A204.1 (cell line): ENCODE measurements at regions not wholly inside any gene's neighbourhood (a gene's known extent, or its start where the extent isn't known, plus 50 kb on each side); places are given as distances from the start of the nearest gene placed in this dataset.
"Not testable (repeated sequence)": the region's sequence is repeated elsewhere in the genome, so short reads cannot be mapped to it uniquely, and the experiment has no call there.

Experiments used
- FAIRE-seq: peaks from 2 replicates; lab custom pipeline; 2012; peaks lifted over from hg19 to GRCh38; lab: Jason Lieb, UNC

- no peak for FAIRE-seq
These were observed 124.0 kb upstream of the ZCCHC13 start for GRCh38 chrX:74179990-74180389.

- no peak for FAIRE-seq
These were observed 124.5 kb upstream of the ZCCHC13 start for GRCh38 chrX:74179499-74179898.

GRCh38 chrX:74179071-74179470 is 124.9 kb upstream of the ZCCHC13 start:
- no peak for FAIRE-seq

- no peak for FAIRE-seq
These were observed 125.4 kb upstream of the ZCCHC13 start for GRCh38 chrX:74178536-74178935.

- FAIRE-seq = no peak
These were observed 132.5 kb upstream of the ZCCHC13 start for GRCh38 chrX:74171465-74171864.

- no peak for FAIRE-seq
These were observed 141.8 kb upstream of the ZCCHC13 start for GRCh38 chrX:74162199-74162598.

GRCh38 chrX:74160816-74161215 is 143.2 kb upstream of the ZCCHC13 start:
- FAIRE-seq = no peak

GRCh38 chrX:74160358-74160757 is 143.6 kb upstream of the ZCCHC13 start:
- FAIRE-seq = no peak

GRCh38 chrX:74147439-74147838 is 156.5 kb upstream of the ZCCHC13 start:
- no peak for FAIRE-seq

GRCh38 chrX:74138943-74139342 is 165.0 kb upstream of the ZCCHC13 start:
- FAIRE-seq = no peak

GRCh38 chrX:74133156-74133796 is 170.7 kb upstream of the ZCCHC13 start:
- peak; percentile 95 for FAIRE-seq

GRCh38 chrX:74132280-74132679 is 171.7 kb upstream of the ZCCHC13 start:
- FAIRE-seq = no peak

- FAIRE-seq = no peak
These were observed 184.7 kb upstream of the ZCCHC13 start for GRCh38 chrX:74119016-74119910.

- FAIRE-seq = no peak
These were observed 185.7 kb upstream of the ZCCHC13 start for GRCh38 chrX:74117962-74118902.

- FAIRE-seq = peak; percentile 21
These were observed 192.7 kb upstream of the ZCCHC13 start for GRCh38 chrX:74111245-74111644.

- FAIRE-seq = no peak
These were observed 196.3 kb upstream of the ZCCHC13 start for GRCh38 chrX:74107666-74108065.

- no peak for FAIRE-seq
These were observed 199.5 kb upstream of the ZCCHC13 start for GRCh38 chrX:74104356-74105015.

- not testable (repeated sequence) for FAIRE-seq
These were observed 205.6 kb upstream of the ZCCHC13 start for GRCh38 chrX:74098407-74098806.

GRCh38 chrX:74090049-74090448 is 213.9 kb upstream of the ZCCHC13 start:
- FAIRE-seq = no peak

GRCh38 chrX:74085642-74086236 is 218.2 kb upstream of the ZCCHC13 start:
- FAIRE-seq = no peak

- FAIRE-seq = no peak
These were observed 223.8 kb upstream of the ZCCHC13 start for GRCh38 chrX:74080165-74080564.
